Prostate gland (tissue), 2 donors: ENCODE measurements at regions not wholly inside any gene's neighbourhood (a gene's known extent, or its start where the extent isn't known, plus 50 kb on each side); places are given as distances from the start of the nearest gene placed in this dataset.

Source experiments
- CTCF ChIP-seq, 4 experiments: fragments of 200-600 bp in 2 of 4; fragments of 450-650 bp in 2 of 4; sonication (generic) in 2 of 4; IDR thresholded peaks; 1 replicate in 3 of 4; 2 replicates in 1 of 4; pipeline ENCODE4 v1.5.1; 2016 to 2019; ENCODE audit warnings: antibody characterized with exemption in 4 of 4, mild to moderate bottlenecking in 2 of 4, moderate library complexity in 2 of 4
- POLR2A ChIP-seq: fragments of 450-650 bp; IDR thresholded peaks from one replicate; pipeline ENCODE4 v1.6.1; 2016; ENCODE audit warnings: antibody characterized with exemption, mild to moderate bottlenecking
- POLR2AphosphoS5 ChIP-seq: sonication (generic); formaldehyde crosslinking; IDR thresholded peaks from one replicate; pipeline ENCODE4 v1.6.1; 2017; ENCODE audit warnings: antibody characterized with exemption

GRCh38 chr12:59500335-59500734 is 95.5 kb upstream of the SLC16A7 start:
- no peak for TF ChIP-seq POLR2A
- TF ChIP-seq POLR2AphosphoS5 = no peak
- TF ChIP-seq CTCF (IDR thresholded peaks at IDR 0.05) = no peak
